Stimulated activated CD8-positive, alpha-beta memory T cell treated with anti-CD3 and anti-CD28 coated beads, Interleukin-7, amount 100 ng/mL, for 1 hour (primary cell): ENCODE measurements at regions not wholly inside any gene's neighbourhood (a gene's known extent, or its start where the extent isn't known, plus 50 kb on each side); places are given as distances from the start of the nearest gene placed in this dataset.

ENCODE experiments used
- DNase-seq, 2 donors: peaks; one replicate each; pipeline ENCODE4 v3.0.0-alpha.2; 2020; ENCODE audit warnings: low read depth in 2 of 2

- DNase-seq, result no peak
Measured at GRCh38 chr6:166010136-166010960, 157.3 kb downstream of the TBXT start.

- no peak for DNase-seq
Measured at GRCh38 chr6:166009385-166010031, 158.1 kb downstream of the TBXT start.

- no peak for DNase-seq
Measured at GRCh38 chr6:166008441-166009369, 158.9 kb downstream of the TBXT start.

- DNase-seq, result no peak
Measured at GRCh38 chr6:166007349-166008263, 160.0 kb downstream of the TBXT start.

GRCh38 chr6:166006900-166007301, 160.8 kb downstream of the TBXT start:
- no peak for DNase-seq

DNA sequence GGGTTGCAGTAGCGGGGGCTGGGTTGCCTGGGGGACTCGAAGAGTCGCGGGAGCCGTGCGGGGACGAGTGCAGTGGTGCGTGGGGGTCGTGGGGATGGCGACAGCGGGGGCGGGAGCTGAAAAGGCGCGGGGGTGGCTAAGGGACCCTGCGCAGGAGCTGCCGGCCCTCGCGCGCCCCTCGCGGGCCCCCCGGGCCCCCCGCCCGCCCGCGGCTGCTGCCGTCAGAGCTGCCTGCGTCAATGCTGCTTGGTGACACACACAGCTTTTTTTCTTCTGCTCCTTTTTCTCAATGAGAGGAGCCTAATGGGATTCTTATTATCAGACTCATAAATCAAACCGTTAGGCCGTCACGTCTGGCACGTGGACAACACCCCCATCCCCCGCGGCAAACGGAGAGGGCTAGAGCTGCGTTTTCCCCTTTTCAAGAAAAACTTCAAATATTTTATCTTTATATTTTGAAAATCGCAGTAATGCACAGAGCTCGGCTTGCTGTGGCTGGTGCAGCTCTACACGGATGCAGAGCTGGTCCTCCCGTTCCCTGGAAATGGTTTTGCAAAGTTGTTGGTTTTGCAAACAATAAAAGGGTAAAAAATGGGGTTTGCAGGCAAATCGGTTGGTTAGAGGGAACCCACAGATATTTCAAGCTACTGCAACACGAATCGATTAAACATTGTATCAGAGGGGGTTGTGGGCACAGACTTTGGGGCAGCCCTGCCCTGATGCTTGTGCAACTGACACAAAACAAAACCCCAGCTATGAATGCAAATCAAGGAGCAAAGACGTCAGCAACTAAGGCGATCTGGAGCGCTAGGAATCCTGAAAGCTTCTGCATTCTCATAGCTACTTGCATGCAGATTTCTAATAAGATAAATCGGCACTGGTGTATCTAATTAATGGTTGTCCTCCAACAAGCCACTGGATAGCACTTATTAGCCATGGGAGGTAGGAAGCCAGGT, 161.4 kb downstream of the TBXT start:
- DNase-seq, result no peak

- no peak for DNase-seq
Measured at GRCh38 chr6:166005401-166005943, 162.2 kb downstream of the TBXT start.

GRCh38 chr6:166004876-166005275, 162.8 kb downstream of the TBXT start:
- no peak for DNase-seq

DNA sequence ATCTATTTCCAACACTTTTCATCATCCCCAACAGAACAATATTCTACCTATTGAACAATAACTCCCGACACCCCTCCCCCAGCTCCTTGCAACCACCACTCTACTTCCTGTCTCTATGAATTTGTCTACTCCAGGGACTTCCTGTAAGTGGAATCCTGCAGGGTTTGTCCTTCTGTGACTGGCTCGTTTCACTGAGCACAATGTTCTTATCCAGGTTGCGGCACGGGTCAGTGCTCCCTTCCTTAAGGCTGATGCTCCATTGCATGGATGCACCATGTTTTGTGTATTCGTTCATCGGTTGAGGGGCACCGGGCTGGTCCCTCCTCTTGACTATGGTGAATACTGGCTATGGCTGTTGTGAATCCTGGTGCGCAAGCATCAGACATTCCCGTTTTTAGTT, 163.2 kb downstream of the TBXT start:
- no peak for DNase-seq

DNA sequence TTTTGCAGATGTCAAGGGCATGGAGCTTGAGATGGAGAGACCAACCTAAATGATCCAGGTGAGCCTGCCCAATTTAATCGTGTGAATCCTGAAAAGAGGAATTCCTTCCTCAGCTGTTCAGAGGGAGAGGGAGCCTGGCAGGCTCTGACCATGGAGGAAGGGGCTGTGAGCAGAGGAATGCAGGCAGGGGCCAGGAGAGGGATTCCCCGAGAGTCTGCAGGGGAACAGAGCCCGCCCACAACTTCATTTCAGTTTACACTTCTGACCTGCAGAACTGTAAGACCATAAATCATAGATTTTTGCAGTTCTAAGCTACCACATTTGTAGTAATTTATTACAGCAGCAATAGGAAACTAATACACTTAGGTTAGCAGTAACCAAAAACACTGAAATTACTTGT, 164.1 kb downstream of the TBXT start:
- DNase-seq, result no peak

GRCh38 chr6:166001359-166001758, 166.3 kb downstream of the TBXT start:
- DNase-seq, result no peak

DNA sequence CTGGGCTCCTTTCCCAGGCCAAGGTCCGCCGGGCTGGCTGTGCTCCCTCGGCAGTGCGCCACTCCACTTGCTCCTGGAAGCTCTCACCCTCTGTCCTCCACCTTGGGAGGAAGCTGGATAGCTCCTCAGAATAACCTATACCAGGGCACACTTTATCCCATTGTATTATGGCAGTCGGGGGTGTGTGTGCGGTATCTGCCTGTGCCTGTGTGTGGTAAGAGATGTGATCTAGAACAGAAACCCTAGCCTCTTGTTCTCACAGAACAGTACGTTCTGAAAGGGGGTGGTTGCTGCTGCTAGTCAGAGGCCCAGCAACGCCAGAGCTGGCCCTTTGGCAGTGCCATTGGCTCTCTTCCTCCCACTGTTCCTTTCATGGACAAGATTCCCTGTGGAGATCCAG, 168.4 kb downstream of the TBXT start:
- no peak for DNase-seq

DNA sequence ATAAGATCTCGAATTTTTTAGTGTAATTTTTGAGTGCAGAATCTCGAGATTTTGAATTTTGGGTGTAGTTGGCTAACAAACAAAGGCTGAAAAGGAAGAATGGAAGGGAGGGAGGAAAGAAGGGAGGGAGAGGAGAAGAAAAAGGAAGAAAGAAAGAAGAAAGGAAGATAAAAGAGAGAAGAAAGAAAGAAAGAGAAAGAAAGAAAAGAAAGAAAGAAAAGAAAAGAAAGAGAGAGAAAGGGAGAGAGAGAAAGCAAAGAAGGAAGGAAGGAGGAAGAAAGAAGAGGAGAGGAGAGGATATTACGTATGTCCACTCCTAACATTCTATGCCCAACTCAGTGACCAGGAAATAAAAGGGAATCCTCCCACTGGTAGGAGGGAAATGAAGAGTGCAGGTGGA, 169.6 kb downstream of the TBXT start:
- no peak for DNase-seq

DNA sequence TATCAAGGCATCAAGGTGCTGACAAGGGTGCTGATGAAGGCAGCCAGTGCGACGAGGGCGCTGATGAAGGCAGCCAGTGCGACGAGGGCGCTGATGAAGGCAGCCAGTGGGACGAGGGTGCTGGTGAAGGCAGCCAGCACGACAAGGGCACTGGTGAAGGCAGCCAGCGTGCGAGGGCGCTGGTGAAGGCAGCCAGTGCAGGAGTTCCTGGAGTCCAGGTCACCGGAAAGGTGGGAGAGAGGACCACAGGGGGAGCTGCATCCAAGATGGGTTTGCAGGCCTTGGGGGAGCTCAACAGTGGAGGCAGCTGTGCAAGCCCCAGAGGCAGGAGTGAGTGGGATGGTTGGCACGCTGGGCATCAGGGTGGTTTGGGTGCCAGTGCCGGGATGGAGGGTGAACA, 176.3 kb downstream of the TBXT start:
- no peak for DNase-seq

GRCh38 chr6:165990216-165990615, 177.4 kb downstream of the TBXT start:
- no peak for DNase-seq

DNA sequence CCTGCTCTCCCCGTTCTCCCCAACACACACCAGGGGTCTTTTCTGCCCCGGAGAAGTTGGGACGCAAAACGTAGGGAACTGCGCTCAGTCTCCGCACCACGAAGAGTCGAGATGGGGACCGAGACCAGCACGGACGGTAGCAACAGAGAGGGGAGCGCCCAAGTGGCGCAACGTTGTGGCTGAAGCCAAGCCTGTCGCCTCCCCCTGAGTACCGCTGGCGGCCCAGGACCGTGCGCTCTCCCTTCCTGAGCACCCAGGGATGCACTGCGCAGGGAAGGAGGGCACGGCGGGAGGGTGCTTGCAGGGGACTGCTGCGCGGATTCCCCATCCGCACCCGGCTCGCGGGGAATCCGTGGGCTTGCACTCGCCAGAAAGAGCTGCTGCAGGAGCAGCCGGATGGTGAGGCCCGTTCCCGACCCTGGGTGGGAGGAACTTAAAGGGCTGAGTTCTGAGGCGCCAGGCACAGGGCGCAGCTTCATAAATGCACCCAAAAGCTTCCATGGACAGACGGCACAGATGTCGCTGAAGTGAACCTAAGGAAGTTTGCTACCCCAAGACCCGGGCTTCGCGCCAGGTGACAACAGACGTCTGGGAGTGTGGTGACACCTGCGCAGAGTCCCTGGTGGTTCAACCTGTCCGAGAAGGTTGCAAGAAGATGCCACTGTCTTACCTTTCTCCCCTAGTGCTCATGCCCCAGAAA, 178.7 kb downstream of the TBXT start:
- DNase-seq, result no peak

DNA sequence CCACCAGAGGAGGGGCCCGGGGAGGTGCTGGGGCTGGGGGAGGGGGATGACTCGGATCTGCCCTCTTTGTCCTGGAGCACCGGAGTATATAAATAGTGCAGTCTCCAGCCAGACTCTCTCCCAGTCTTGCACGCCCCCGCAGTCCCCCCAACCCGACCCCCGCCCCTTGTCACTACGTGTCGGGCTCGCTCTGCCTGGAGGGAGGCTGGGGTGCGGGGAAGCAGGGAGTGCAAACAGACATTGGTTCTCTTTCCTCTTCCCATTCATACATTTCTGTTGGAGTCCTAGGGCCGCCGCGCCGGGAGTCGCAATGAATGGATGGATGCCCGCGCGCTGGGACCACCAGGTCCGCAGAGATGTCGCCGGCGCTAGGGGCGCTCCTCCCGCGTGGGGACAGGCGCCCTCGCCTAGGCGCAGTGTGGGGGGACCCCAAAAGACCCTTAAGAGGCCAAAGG, 179.3 kb downstream of the TBXT start:
- DNase-seq, result no peak

DNA sequence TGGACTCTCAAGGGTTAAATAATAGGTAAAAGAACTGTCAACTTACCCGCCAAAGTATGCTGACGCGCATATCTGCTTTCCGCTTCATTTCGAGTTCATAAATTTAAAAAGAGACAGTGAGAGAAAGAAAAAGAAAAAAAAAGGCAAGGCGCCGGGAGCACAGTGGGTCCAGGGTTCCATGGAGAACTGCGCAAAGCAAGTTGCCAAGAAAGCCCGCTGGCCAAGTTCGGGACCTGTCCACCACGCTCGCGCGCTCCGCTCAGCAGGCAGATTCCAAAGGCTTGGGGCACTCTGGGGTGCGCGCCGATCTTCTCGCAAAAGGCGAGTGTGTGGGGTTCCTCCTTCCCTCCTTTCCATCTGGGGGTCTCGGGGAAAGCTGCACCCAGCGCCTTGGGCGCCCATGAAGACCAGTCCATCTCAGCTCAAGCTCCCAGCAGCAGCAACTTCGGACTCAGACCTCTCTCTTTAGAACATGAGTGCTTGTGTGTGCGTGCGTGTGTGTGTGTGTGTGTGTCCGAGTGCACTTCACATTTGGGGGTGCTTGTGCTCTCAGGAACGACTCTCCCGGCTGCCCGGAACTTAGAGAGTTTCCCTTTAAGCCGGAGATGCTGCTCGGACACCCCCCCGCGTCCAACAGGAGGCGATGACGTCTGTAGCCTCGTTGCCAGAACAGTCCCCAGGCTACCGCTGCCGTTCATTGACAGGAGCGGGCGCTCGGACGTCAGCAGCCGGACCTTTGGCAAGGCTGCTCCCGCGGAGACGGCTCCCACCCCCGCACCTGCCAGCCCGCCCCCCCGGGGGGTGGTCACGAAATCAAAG, 180.0 kb downstream of the TBXT start:
- no peak for DNase-seq
